PC-9 (cell line): ENCODE measurements at regions not wholly inside any gene's neighbourhood (a gene's known extent, or its start where the extent isn't known, plus 50 kb on each side); places are given as distances from the start of the nearest gene placed in this dataset.

Experiments
- BruUV-seq: library from RNA; stranded (reverse); fragments of 400-500 nt; replicated peaks from 2 replicates; lab custom pipeline; 2021; lab: Mats Ljungman, UMichigan
- CTCF ChIA-PET: fragments of 300-600 bp; sonication (Branson Sonifier 250); formaldehyde crosslinking; loops from one replicate; lab custom pipeline; 2022; ENCODE audit warnings: antibody characterized with exemption; lab: Charles Lee
- POLR2A ChIA-PET: fragments of 300-600 bp; sonication (Branson Sonifier 250); formaldehyde crosslinking; loops from one replicate; lab custom pipeline; 2022; ENCODE audit warnings: antibody characterized with exemption; ENCODE audit not compliant: unreplicated experiment; lab: Charles Lee
- DNase-seq, 2 experiments: peaks; one replicate each; pipeline versions ENCODE4 v3.0.0 to v3.0.0-alpha.2; 2015 to 2022; ENCODE audit warnings: mixed read lengths in 1 of 2
- H2AFZ ChIP-seq: fragments of 200-600 bp; sonication (generic); 2 replicates; pipeline ENCODE4 v1.8.1; 2017; ENCODE audit warnings: antibody characterized with exemption
- H3F3A ChIP-seq: fragments of 200-600 bp; sonication (generic); 2 replicates; pipeline ENCODE4 v1.8.1; 2017; ENCODE audit warnings: antibody characterized with exemption, mild to moderate bottlenecking, low read depth; ENCODE audit not compliant: insufficient read depth
- H3K27ac ChIP-seq: fragments of 200-600 bp; sonication (generic); 2 replicates; pipeline ENCODE4 v1.6.1; 2016; ENCODE audit warnings: mixed run types
- H3K27me3 ChIP-seq: fragments of 200-600 bp; sonication (generic); 2 replicates; pipeline ENCODE4 v1.6.1; 2016; ENCODE audit warnings: low read depth, mixed run types; ENCODE audit not compliant: insufficient read depth
- H3K36me3 ChIP-seq: fragments of 200-600 bp; sonication (generic); 2 replicates; pipeline ENCODE4 v1.6.1; 2016; ENCODE audit warnings: low read depth, mixed run types
- H3K4me1 ChIP-seq: fragments of 200-600 bp; sonication (generic); replicated peaks from 2 replicates; pipeline ENCODE4 v1.6.1; 2016; ENCODE audit warnings: mixed run types; ENCODE audit not compliant: insufficient read depth
- H3K4me2 ChIP-seq: fragments of 200-600 bp; sonication (generic); 2 replicates; pipeline ENCODE4 v1.6.1; 2017; ENCODE audit warnings: mixed run types
- H3K4me3 ChIP-seq: fragments of 200-600 bp; sonication (generic); 2 replicates; pipeline ENCODE4 v1.6.1; 2016; ENCODE audit warnings: mixed run types
- H3K79me2 ChIP-seq: fragments of 200-600 bp; sonication (generic); 2 replicates; pipeline ENCODE4 v1.6.1; 2017; ENCODE audit warnings: low read depth, mixed run types
- H3K9me2 ChIP-seq: fragments of 200-600 bp; sonication (generic); 2 replicates; pipeline ENCODE4 v1.8.1; 2017; ENCODE audit warnings: mild to moderate bottlenecking; ENCODE audit not compliant: insufficient read depth
- H3K9me3 ChIP-seq: fragments of 200-600 bp; sonication (generic); 2 replicates; pipeline ENCODE4 v1.8.1; 2016; ENCODE audit warnings: low read depth; ENCODE audit not compliant: insufficient read depth
- H4K20me1 ChIP-seq: fragments of 200-600 bp; sonication (generic); 2 replicates; pipeline ENCODE4 v1.8.1; 2017; ENCODE audit not compliant: insufficient read depth
- CTCF ChIP-seq: fragments of 200-600 bp; sonication (generic); conservative IDR thresholded peaks from 2 replicates; pipeline ENCODE4 v1.6.1; 2017; ENCODE audit warnings: mixed run types, antibody characterized with exemption, mild to moderate bottlenecking, moderate library complexity
- EZH2 ChIP-seq: fragments of 200-600 bp; sonication (generic); IDR thresholded peaks from 2 replicates; pipeline ENCODE4 v1.8.0; 2017; ENCODE audit warnings: antibody characterized with exemption, low read depth
- intact Hi-C: fragments of 100-400 bp; cut with micrococcal nuclease; formaldehyde crosslinking; loops from one replicate; pipeline ENCODE4 v1.10.0; 2022; ENCODE audit not compliant: unreplicated experiment

DNA sequence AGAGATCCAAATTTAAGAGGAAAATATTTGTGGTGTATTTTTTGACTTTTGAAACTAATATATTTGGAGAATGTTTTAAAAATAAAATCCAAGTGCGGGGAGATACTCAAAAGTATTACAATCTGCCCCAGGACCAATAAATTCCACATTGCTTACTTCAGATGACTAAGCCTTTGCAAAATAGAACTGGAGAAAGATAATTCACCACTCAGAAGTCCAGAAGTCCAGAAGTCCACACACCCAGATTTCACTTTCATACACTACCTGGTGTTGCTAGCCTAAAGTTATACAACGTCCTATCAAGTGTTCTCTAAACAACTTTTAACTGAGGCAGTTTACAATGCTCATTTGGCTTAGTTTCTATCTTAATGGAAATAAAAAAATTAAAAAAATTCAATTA, 487.0 kb upstream of the SEMA3D start:
- no peak overlapping the region for H3K27ac ChIP-seq
- intact Hi-C loops = no loop called here
- H3K4me1 ChIP-seq = no peaks in the 10 kb centered on the region
- H3K79me2 ChIP-seq = no peaks in the 10 kb centered on the region
- H4K20me1 ChIP-seq = no peaks in the 10 kb centered on the region
- DNase-seq = no peak
- no peak overlapping the region for H3K4me2 ChIP-seq
- H3K9me3 ChIP-seq = no peaks in the 10 kb centered on the region
- no peak overlapping the region for H3K4me3 ChIP-seq
- H3K9me2 ChIP-seq = no peaks in the 10 kb centered on the region
- CTCF ChIA-PET = no interaction called here
- no peak overlapping the region for H2AFZ ChIP-seq
- no peaks in the 10 kb centered on the region for H3K36me3 ChIP-seq
- H3F3A ChIP-seq = no peaks in the 10 kb centered on the region
- H3K27me3 ChIP-seq = no peaks in the 10 kb centered on the region
- POLR2A ChIA-PET = no interaction called here
- TF ChIP-seq CTCF = no peak
- no peak for TF ChIP-seq EZH2
- BruUV-seq = no TSS peak

- H4K20me1 ChIP-seq = no peaks in the 10 kb centered on the region
- ChIA-PET POLR2A (no interaction called here), CTCF (no interaction called here)
- no peak overlapping the region for H2AFZ ChIP-seq
- no TSS peak for BruUV-seq
- no peak overlapping the region for H3K4me3 ChIP-seq
- no peaks in the 10 kb centered on the region for H3K36me3 ChIP-seq
- TF ChIP-seq CTCF = no peak
- TF ChIP-seq EZH2 = no peak
- no peaks in the 10 kb centered on the region for H3K27me3 ChIP-seq
- H3K27ac ChIP-seq = no peak overlapping the region
- intact Hi-C loops = no loop called here
- H3F3A ChIP-seq = no peaks in the 10 kb centered on the region
- H3K9me2 ChIP-seq = no peaks in the 10 kb centered on the region
- no peaks in the 10 kb centered on the region for H3K9me3 ChIP-seq
- H3K4me2 ChIP-seq = no peak overlapping the region
- H3K4me1 ChIP-seq = no peaks in the 10 kb centered on the region
- DNase-seq = no peak
- no peaks in the 10 kb centered on the region for H3K79me2 ChIP-seq
Observed at GRCh38 chr7:85669225-85669624, 482.4 kb upstream of the SEMA3D start.

GRCh38 chr7:85664341-85664740, 477.5 kb upstream of the SEMA3D start:
- no peaks in the 10 kb centered on the region for H4K20me1 ChIP-seq
- TF ChIP-seq EZH2 (no peak), CTCF (no peak)
- POLR2A ChIA-PET = interaction anchor here (0.6 kb wide), 1 partner anchor 73 kb away, joined by 32 read pairs; no protein-coding TSS in a partner anchor
- no peak overlapping the region for H3K4me2 ChIP-seq
- H2AFZ ChIP-seq = no peak overlapping the region
- H3K27ac ChIP-seq = no peak overlapping the region
- intact Hi-C loops = no loop called here
- no peak overlapping the region for H3K4me3 ChIP-seq
- CTCF ChIA-PET = interaction anchor here (0.6 kb wide), 1 partner anchor 636 kb away, joined by 3 read pairs; no protein-coding TSS in a partner anchor
- no peaks in the 10 kb centered on the region for H3K9me3 ChIP-seq
- DNase-seq = no peak
- H3K9me2 ChIP-seq = no peaks in the 10 kb centered on the region; the same call in 1 of the 2 replicates
- H3K36me3 ChIP-seq = no peaks in the 10 kb centered on the region
- H3K79me2 ChIP-seq = no peaks in the 10 kb centered on the region
- H3F3A ChIP-seq = no peaks in the 10 kb centered on the region
- no peaks in the 10 kb centered on the region for H3K27me3 ChIP-seq
- H3K4me1 ChIP-seq = no peaks in the 10 kb centered on the region
- no TSS peak for BruUV-seq
